SK-N-SH treated with all-trans-retinoic acid at 6 μM for 48 hours (cell line): ENCODE measurements at regions not wholly inside any gene's neighbourhood (a gene's known extent, or its start where the extent isn't known, plus 50 kb on each side); places are given as distances from the start of the nearest gene placed in this dataset.

Source experiments
- ATAC-seq: fragments of 200-7000 bp; cut with Tn5 transposase; 3 replicates; pipeline ENCODE4 v1.9.1; 2020; ENCODE audit warnings: mild to moderate bottlenecking, moderate library complexity
- ARNTL ChIP-seq: fragments of 450-650 bp; formaldehyde crosslinking; IDR thresholded peaks from 2 replicates; pipeline ENCODE4 v1.5.0; 2020; ENCODE audit warnings: low read depth, mild to moderate bottlenecking, moderate library complexity, borderline replicate concordance
- BACH2 ChIP-seq: fragments of 250-450 bp; sonication (Bioruptor Pico); IDR thresholded peaks from 2 replicates; pipeline ENCODE4 v1.9.0; 2021; ENCODE audit warnings: mild to moderate bottlenecking, borderline replicate concordance
- CSDC2 ChIP-seq: fragments of 250-450 bp; sonication (Bioruptor Pico); IDR thresholded peaks from 2 replicates; pipeline ENCODE4 v1.5.0; 2020; ENCODE audit warnings: mild to moderate bottlenecking, moderate library complexity
- ESRRG ChIP-seq: fragments of 250-450 bp; sonication (Bioruptor Pico); IDR thresholded peaks from 2 replicates; pipeline ENCODE4 v1.6.1; 2021; ENCODE audit warnings: mild to moderate bottlenecking
- GLIS3 ChIP-seq: fragments of 250-450 bp; sonication (Bioruptor Pico); IDR thresholded peaks from 2 replicates; pipeline ENCODE4 v1.5.0; 2020; ENCODE audit warnings: mild to moderate bottlenecking, moderate library complexity
- ISL1 ChIP-seq: fragments of 250-450 bp; sonication (Bioruptor Pico); IDR thresholded peaks from 2 replicates; pipeline ENCODE4 v2.1.2; 2022; ENCODE audit warnings: mild to moderate bottlenecking, moderate library complexity
- OSR1 ChIP-seq: fragments of 250-450 bp; sonication (Bioruptor Pico); IDR thresholded peaks from 2 replicates; pipeline ENCODE4 v1.8.0; 2022; ENCODE audit warnings: moderate library complexity, mild to moderate bottlenecking, inconsistent platforms
- PPARA ChIP-seq: fragments of 250-450 bp; sonication (Bioruptor Pico); IDR thresholded peaks from 2 replicates; pipeline ENCODE4 v1.5.0; 2020; ENCODE audit warnings: mild to moderate bottlenecking, borderline replicate concordance
- RARB ChIP-seq: fragments of 250-450 bp; sonication (Bioruptor Pico); IDR thresholded peaks from 2 replicates; pipeline ENCODE4 v1.8.0; 2021; ENCODE audit warnings: mild to moderate bottlenecking, moderate library complexity
- TCF4 ChIP-seq: fragments of 250-450 bp; sonication (Bioruptor Pico); IDR thresholded peaks from 2 replicates; pipeline ENCODE4 v1.8.0; 2021; ENCODE audit warnings: mild to moderate bottlenecking, moderate library complexity, borderline replicate concordance
- ZC3H10 ChIP-seq: fragments of 250-450 bp; sonication (Bioruptor Pico); IDR thresholded peaks from 2 replicates; pipeline ENCODE4 v1.5.1; 2021; ENCODE audit warnings: mild to moderate bottlenecking, moderate library complexity
- ZFP3 ChIP-seq: fragments of 250-450 bp; sonication (Bioruptor Pico); IDR thresholded peaks from 2 replicates; pipeline ENCODE4 v1.5.0; 2020; ENCODE audit warnings: mild to moderate bottlenecking, moderate library complexity
- ZFP30 ChIP-seq: fragments of 450-650 bp; formaldehyde crosslinking; IDR thresholded peaks from 2 replicates; pipeline ENCODE4 v1.5.0; 2022; ENCODE audit warnings: mild to moderate bottlenecking, moderate library complexity
- ZNF565 ChIP-seq: fragments of 450-650 bp; formaldehyde crosslinking; conservative IDR thresholded peaks from 2 replicates; pipeline ENCODE4 v1.5.0; 2020; ENCODE audit warnings: low read depth, mild to moderate bottlenecking, moderate library complexity
- ZNF70 ChIP-seq: fragments of 450-650 bp; formaldehyde crosslinking; IDR thresholded peaks from 2 replicates; pipeline ENCODE4 v1.5.0; 2020; ENCODE audit warnings: mild to moderate bottlenecking, moderate library complexity
- ZNF8 ChIP-seq: fragments of 450-650 bp; formaldehyde crosslinking; IDR thresholded peaks from 2 replicates; pipeline ENCODE4 v1.5.0; 2020; ENCODE audit warnings: mild to moderate bottlenecking, moderate library complexity
- TF ChIP-seq, protein P1 (sequence below): fragments of 250-450 bp; sonication (Bioruptor Pico); IDR thresholded peaks from 2 replicates; pipeline ENCODE4 v1.5.1; 2020; ENCODE audit warnings: low read depth, mild to moderate bottlenecking, moderate library complexity
- TF ChIP-seq, protein P2 (sequence below): fragments of 250-450 bp; sonication (Bioruptor Pico); IDR thresholded peaks from 2 replicates; pipeline ENCODE4 v1.8.0; 2021; ENCODE audit warnings: low read depth, mild to moderate bottlenecking, moderate library complexity, borderline replicate concordance
- TF ChIP-seq, protein P3 (sequence below): fragments of 250-450 bp; sonication (Bioruptor Pico); IDR thresholded peaks from 2 replicates; pipeline ENCODE4 v1.8.0; 2020; ENCODE audit warnings: mild to moderate bottlenecking, moderate library complexity, borderline replicate concordance

DNA sequence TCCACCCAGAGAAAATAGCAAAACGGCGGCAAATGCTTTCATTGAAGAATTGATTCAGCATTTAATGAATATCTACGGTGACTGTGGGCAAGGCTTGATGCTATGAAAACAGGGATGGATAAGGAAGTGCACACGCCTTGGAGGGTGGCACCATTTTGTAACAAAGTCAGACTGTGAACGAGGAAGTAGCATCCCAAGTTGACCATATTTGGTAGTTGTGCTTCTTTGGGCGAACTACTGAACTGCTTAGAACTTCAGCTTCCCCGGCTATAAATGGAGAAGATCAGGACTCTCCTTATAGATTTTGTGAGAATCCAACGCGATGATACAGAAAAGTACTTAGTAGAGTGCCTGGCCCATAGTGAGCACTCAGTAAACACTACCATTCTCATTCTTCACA lies 303.2 kb downstream of the MAF start:
- ATAC-seq, result no peak
- TF ChIP-seq, protein P1, sequence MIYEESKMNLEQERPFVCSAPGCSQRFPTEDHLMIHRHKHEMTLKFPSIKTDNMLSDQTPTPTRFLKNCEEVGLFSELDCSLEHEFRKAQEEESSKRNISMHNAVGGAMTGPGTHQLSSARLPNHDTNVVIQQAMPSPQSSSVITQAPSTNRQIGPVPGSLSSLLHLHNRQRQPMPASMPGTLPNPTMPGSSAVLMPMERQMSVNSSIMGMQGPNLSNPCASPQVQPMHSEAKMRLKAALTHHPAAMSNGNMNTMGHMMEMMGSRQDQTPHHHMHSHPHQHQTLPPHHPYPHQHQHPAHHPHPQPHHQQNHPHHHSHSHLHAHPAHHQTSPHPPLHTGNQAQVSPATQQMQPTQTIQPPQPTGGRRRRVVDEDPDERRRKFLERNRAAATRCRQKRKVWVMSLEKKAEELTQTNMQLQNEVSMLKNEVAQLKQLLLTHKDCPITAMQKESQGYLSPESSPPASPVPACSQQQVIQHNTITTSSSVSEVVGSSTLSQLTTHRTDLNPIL, result no peak
- TF ChIP-seq ZNF8 (no peak), ZFP30 (no peak), OSR1 (CRISPR knock-in tag) (no peak), ARNTL (CRISPR knock-in tag) (no peak), ZC3H10 (CRISPR knock-in tag) (no peak), PPARA (CRISPR knock-in tag) (no peak), CSDC2 (CRISPR knock-in tag) (no peak), ZNF70 (CRISPR knock-in tag) (no peak), GLIS3 (CRISPR knock-in tag) (no peak)
- TF ChIP-seq, protein P2, sequence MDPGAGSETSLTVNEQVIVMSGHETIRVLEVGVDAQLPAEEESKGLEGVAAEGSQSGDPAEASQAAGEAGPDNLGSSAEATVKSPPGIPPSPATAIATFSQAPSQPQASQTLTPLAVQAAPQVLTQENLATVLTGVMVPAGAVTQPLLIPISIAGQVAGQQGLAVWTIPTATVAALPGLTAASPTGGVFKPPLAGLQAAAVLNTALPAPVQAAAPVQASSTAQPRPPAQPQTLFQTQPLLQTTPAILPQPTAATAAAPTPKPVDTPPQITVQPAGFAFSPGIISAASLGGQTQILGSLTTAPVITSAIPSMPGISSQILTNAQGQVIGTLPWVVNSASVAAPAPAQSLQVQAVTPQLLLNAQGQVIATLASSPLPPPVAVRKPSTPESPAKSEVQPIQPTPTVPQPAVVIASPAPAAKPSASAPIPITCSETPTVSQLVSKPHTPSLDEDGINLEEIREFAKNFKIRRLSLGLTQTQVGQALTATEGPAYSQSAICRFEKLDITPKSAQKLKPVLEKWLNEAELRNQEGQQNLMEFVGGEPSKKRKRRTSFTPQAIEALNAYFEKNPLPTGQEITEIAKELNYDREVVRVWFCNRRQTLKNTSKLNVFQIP, result no peak

DNA sequence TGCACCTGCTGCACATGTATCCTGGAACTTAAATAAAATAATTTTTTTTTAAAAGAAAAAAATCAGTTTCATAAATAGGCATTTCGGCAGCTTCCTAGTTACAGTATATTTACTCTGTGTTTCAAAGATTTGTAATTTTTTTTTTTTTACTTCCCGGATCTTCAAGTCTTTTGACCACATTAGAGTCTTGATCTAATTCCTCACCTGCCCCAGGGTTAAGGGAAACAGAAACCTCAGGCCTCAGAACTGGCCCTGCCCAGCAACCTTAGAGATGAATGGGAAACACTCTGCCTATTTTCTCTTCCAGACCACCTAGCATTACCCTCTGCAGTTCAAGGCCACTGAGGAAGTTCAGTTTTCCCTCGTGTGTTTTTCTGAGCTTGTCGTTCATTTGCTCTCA lies 304.0 kb downstream of the MAF start:
- TF ChIP-seq ZFP30 (no peak), GLIS3 (CRISPR knock-in tag) (no peak), ISL1 (CRISPR knock-in tag) (no peak), RARB (CRISPR knock-in tag) (no peak)
- ATAC-seq, result no peak

DNA sequence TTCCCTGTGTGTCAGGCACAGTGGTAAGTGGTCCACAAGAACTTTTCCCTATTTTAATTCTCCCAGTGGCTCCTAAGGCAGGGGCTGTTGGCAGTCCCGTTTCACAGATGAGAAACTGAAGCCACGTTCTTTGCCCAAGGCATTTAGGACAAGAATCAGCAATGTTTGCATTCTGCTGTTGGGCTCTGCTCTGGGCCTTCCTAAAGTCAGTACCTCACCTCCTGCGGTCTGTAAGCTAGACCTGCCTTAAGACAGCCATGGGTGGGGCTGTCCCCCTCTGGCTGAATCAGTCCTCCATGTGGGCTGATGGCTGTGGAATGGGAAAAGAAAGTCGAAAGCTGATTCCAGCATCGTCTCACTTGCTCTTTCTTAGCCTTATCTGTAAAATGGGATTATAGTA lies 304.8 kb downstream of the MAF start:
- no peak for TF ChIP-seq PPARA (CRISPR knock-in tag)
- no peak for TF ChIP-seq ZNF565 (CRISPR knock-in tag)
- TF ChIP-seq, protein P1, result no peak
- no peak for TF ChIP-seq ZFP3 (CRISPR knock-in tag)
- ATAC-seq, result no peak

DNA sequence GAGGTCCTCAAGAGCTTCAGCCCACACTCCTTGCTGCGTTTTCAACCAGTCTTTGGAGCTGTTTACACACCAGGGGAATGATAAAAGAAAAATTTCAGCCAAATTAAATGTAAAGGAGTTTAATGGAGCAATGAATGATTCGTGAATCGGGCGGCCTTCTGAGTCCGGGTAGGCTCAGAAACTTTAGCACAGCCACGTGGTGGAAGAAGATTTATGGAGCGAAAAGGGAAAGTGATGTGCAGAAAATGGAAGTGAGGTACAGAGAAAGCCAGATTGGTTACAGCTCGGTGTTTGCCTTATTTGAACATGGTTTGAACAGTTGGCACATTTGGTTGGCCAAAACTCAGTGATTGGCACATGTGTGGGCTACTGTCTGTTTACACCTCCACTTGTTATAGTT lies 305.4 kb downstream of the MAF start:
- no peak for ATAC-seq
- TF ChIP-seq, protein P2, result no peak
- TF ChIP-seq ZFP30, result no peak
- TF ChIP-seq, protein P1, result no peak
- no peak for TF ChIP-seq TCF4 (CRISPR knock-in tag)
- TF ChIP-seq BACH2 (CRISPR knock-in tag), result no peak
- TF ChIP-seq, protein P3, sequence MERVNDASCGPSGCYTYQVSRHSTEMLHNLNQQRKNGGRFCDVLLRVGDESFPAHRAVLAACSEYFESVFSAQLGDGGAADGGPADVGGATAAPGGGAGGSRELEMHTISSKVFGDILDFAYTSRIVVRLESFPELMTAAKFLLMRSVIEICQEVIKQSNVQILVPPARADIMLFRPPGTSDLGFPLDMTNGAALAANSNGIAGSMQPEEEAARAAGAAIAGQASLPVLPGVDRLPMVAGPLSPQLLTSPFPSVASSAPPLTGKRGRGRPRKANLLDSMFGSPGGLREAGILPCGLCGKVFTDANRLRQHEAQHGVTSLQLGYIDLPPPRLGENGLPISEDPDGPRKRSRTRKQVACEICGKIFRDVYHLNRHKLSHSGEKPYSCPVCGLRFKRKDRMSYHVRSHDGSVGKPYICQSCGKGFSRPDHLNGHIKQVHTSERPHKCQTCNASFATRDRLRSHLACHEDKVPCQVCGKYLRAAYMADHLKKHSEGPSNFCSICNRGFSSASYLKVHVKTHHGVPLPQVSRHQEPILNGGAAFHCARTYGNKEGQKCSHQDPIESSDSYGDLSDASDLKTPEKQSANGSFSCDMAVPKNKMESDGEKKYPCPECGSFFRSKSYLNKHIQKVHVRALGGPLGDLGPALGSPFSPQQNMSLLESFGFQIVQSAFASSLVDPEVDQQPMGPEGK (CRISPR knock-in tag), result no peak
- no peak for TF ChIP-seq ESRRG (CRISPR knock-in tag)
- TF ChIP-seq ISL1 (CRISPR knock-in tag), result no peak
- TF ChIP-seq ZNF70 (CRISPR knock-in tag), result no peak

DNA sequence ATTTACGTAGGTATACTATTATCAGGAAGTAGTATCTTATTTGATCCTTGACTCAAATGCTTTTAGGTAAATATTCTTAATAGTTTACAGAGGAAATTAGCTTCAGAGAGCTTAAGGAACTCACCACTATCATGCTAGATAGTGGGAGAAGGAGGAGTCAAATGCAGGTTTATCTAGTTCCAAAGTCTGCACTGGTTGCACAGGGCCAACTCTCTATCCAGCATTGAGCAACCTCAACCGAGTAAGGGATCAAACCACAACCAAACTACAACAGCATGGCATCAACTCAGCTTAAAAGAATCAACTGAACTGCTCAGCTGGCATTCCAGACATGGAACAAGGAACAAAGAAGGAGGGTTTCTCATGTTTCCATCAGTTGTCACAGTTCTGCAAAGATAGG lies 306.0 kb downstream of the MAF start:
- TF ChIP-seq CSDC2 (CRISPR knock-in tag), result no peak
- TF ChIP-seq ZNF70 (CRISPR knock-in tag), result no peak
- TF ChIP-seq OSR1 (CRISPR knock-in tag), result no peak
- TF ChIP-seq, all 23 proteins: peak for 0
- ATAC-seq, result no peak
